ENCODE measurements at regions not wholly inside any gene's neighbourhood (a gene's known extent, or its start where the extent isn't known, plus 50 kb on each side); places are given as distances from the start of the nearest gene placed in this dataset.

GRCh38 chr14:65333943-65334687 lies 78.4 kb upstream of the FUT8 start:
- Histone ChIP-seq H3K27ac (peak overlapping the region; percentile 76 to 89 (median 81)), H3K27me3 (no peaks in the 10 kb centered on the region), H3K36me3 (no peaks in the 10 kb centered on the region), H3K9me3 (no peaks in the 10 kb centered on the region), H3K4me1 (peaks cover 17 to 82% (median 52%) of the 10 kb centered on the region in 4 donors), H3K4me3 (no peak overlapping the region)
- intact Hi-C loops (cut with DNase I; ENCODE audit: low total_unique reads), result no loop called here
- DNase-seq, result peak in 1 of 2 donors; percentile 66
- TF ChIP-seq POLR2A (IDR thresholded peaks at IDR 0.05) (no peak), POLR2AphosphoS5 (IDR thresholded peaks at IDR 0.05) (peak in 1 of 3 donors; percentile 21)
- WGBS, 5 donors, result 32 to 41% (median 38%) methylated on average over 8 of the region's 8 CpGs

- no peak for TF ChIP-seq EP300 (IDR thresholded peaks at IDR 0.05)
- peak in 2 of 3 donors; percentile 45 to 58 for TF ChIP-seq POLR2AphosphoS5 (IDR thresholded peaks at IDR 0.05)
- TF ChIP-seq CTCF (IDR thresholded peaks at IDR 0.05), result no peak
- no peak for TF ChIP-seq POLR2A (IDR thresholded peaks at IDR 0.05)
- Histone ChIP-seq H3K4me3 (no peak overlapping the region), H3K36me3 (no peaks in the 10 kb centered on the region), H3K9me3 (no peaks in the 10 kb centered on the region), H3K27me3 (no peaks in the 10 kb centered on the region), H3K27ac (peak overlapping the region; percentile 76 to 89 (median 81)), H3K4me1 (peaks cover 17 to 81% (median 52%) of the 10 kb centered on the region in 4 donors)
- intact Hi-C loops (cut with DNase I; ENCODE audit: low total_unique reads), result no loop called here
- DNase-seq, result peak; percentile 42 to 94
- 23 to 43% (median 31%) methylated on average over 8 of the region's 8 CpGs for WGBS, 5 donors
Observed at GRCh38 chr14:65334765-65335410, 77.6 kb upstream of the FUT8 start.

- peak overlapping the region; percentile 76 to 89 (median 81) for H3K27ac ChIP-seq
- DNase-seq, result peak; percentile 47 to 69
Observed at GRCh38 chr14:65335411-65335947, 77.1 kb upstream of the FUT8 start.

GRCh38 chr14:65336191-65336591 lies 76.3 kb upstream of the FUT8 start:
- H3K27ac ChIP-seq, result peak overlapping the region; percentile 76 to 89 (median 77)
- no peak overlapping the region for H3K4me3 ChIP-seq
- no peak for TF ChIP-seq POLR2A (IDR thresholded peaks at IDR 0.05)
- no peak for TF ChIP-seq CTCF (IDR thresholded peaks at IDR 0.05)
- no peak for TF ChIP-seq EP300 (IDR thresholded peaks at IDR 0.05)
- TF ChIP-seq POLR2AphosphoS5 (IDR thresholded peaks at IDR 0.05), result no peak
- no peak for DNase-seq
- no peaks in the 10 kb centered on the region for H3K36me3 ChIP-seq
- intact Hi-C loops (cut with DNase I; ENCODE audit: low total_unique reads), result no loop called here
- no peaks in the 10 kb centered on the region for H3K9me3 ChIP-seq
- WGBS, 5 donors, result 37 to 60% (median 45%) methylated on average over 2 of the region's 2 CpGs
- no peaks in the 10 kb centered on the region for H3K27me3 ChIP-seq
- peaks cover 17 to 68% (median 49%) of the 10 kb centered on the region in 4 donors for H3K4me1 ChIP-seq

More at GRCh38 chr14:65335411-65335947, 77.1 kb upstream of the FUT8 start:
- H3K4me3 ChIP-seq, result no peak overlapping the region
- no peak for TF ChIP-seq POLR2A (IDR thresholded peaks at IDR 0.05)
- TF ChIP-seq POLR2AphosphoS5 (IDR thresholded peaks at IDR 0.05), result peak in 1 of 3 donors; percentile 6
- TF ChIP-seq CTCF (IDR thresholded peaks at IDR 0.05), result no peak
- no peak for TF ChIP-seq EP300 (IDR thresholded peaks at IDR 0.05)
- WGBS, 5 donors, result 35 to 60% (median 49%) methylated on average over 4 of the region's 4 CpGs
- intact Hi-C loops (cut with DNase I; ENCODE audit: low total_unique reads), result no loop called here
- no peaks in the 10 kb centered on the region for H3K36me3 ChIP-seq
- no peaks in the 10 kb centered on the region for H3K27me3 ChIP-seq
- H3K9me3 ChIP-seq, result no peaks in the 10 kb centered on the region
- H3K4me1 ChIP-seq, result peaks cover 17 to 75% (median 50%) of the 10 kb centered on the region in 4 donors
